OCI-LY3 (cell line): ENCODE measurements at regions not wholly inside any gene's neighbourhood (a gene's known extent, or its start where the extent isn't known, plus 50 kb on each side); places are given as distances from the start of the nearest gene placed in this dataset.

Source experiments
- H2AFZ ChIP-seq: fragments of 200-600, 300-600 bp; shearing (Covaris generic); 2 replicates; pipeline ENCODE4 v1.6.0; 2014; ENCODE audit warnings: antibody characterized with exemption, low read depth, low read length
- H3K27ac ChIP-seq: fragments of 200-600, 300-600 bp; sonication (generic); 2 replicates; pipeline ENCODE4 v1.5.1; 2014; ENCODE audit warnings: mild to moderate bottlenecking, low read length, moderate library complexity, mixed read lengths
- H3K27me3 ChIP-seq: fragments of 200-600, 300-600 bp; sonication (generic); 2 replicates; pipeline ENCODE4 v1.6.1; 2014; ENCODE audit warnings: low read depth, low read length, mixed read lengths
- H3K36me3 ChIP-seq: fragments of 200-600, 300-600 bp; sonication (generic); replicated peaks from 2 replicates; pipeline ENCODE3; 2014; ENCODE audit warnings: low read depth, low read length, mixed read lengths
- H3K4me1 ChIP-seq: fragments of 300-600, 200-600 bp; sonication (generic); 2 replicates; pipeline ENCODE4 v1.6.1; 2014; ENCODE audit warnings: low read length, mixed read lengths
- H3K4me2 ChIP-seq: fragments of 200-600, 300-600 bp; sonication (generic); 2 replicates; pipeline ENCODE4 v1.6.1; 2014; ENCODE audit warnings: low read length, mixed read lengths
- H3K4me3 ChIP-seq: fragments of 300-600, 200-600 bp; sonication (generic); 2 replicates; pipeline ENCODE4 v1.5.1; 2014; ENCODE audit warnings: antibody characterized with exemption, mild to moderate bottlenecking, low read length, moderate library complexity
- H3K79me2 ChIP-seq: fragments of 300-600, 200-600 bp; shearing (Covaris generic); 2 replicates; pipeline ENCODE4 v1.6.1; 2014; ENCODE audit warnings: mild to moderate bottlenecking, low read length, mixed read lengths
- H3K9ac ChIP-seq: fragments of 300-600, 200-600 bp; shearing (Covaris generic); 2 replicates; pipeline ENCODE4 v1.6.0; 2014; ENCODE audit warnings: mild to moderate bottlenecking, low read length, moderate library complexity
- H3K9me3 ChIP-seq: fragments of 200-600, 300-600 bp; shearing (Covaris generic); 2 replicates; pipeline ENCODE4 v1.6.1; 2014; ENCODE audit warnings: low read length, mixed read lengths; ENCODE audit not compliant: insufficient read depth
- H4K20me1 ChIP-seq: fragments of 200-600, 300-600 bp; sonication (generic); 2 replicates; pipeline ENCODE4 v1.6.1; 2016; ENCODE audit warnings: low read length, mixed read lengths; ENCODE audit not compliant: insufficient read depth
- EZH2phosphoT487 ChIP-seq: fragments of 200-600 bp; shearing (Covaris generic); IDR thresholded peaks from 2 replicates; pipeline ENCODE4 v1.6.1; 2018; ENCODE audit warnings: antibody characterized with exemption, mixed run types, low read depth
- TF ChIP-seq, protein P1 (sequence below): fragments of 200-600, 300-600 bp; sonication (generic); IDR thresholded peaks from 2 replicates; pipeline ENCODE4 v1.5.1; 2014; ENCODE audit warnings: antibody characterized with exemption, low read length, low read depth

DNA sequence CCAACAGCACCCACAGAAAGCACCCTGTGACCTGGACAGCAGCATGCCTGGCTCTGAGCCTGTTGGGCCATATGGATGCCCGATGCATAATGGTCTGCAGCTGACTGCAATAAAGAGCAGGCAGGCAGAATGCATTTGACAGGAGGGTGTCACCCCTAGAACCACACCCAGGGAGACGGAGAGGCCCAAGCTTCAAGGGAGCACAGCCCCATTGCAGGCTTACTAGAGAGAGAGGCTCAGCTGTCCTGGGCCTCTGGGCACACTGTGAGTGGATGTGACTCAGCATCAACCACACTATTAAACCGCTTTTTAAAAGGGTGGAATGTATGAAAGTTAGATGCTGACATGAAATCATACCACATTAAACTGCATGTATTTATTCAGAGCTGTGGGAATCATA, 365.3 kb downstream of the CTTN start:
- no peaks in the 10 kb centered on the region for H3K4me1 ChIP-seq
- no peak for TF ChIP-seq EZH2phosphoT487
- TF ChIP-seq, protein P1, sequence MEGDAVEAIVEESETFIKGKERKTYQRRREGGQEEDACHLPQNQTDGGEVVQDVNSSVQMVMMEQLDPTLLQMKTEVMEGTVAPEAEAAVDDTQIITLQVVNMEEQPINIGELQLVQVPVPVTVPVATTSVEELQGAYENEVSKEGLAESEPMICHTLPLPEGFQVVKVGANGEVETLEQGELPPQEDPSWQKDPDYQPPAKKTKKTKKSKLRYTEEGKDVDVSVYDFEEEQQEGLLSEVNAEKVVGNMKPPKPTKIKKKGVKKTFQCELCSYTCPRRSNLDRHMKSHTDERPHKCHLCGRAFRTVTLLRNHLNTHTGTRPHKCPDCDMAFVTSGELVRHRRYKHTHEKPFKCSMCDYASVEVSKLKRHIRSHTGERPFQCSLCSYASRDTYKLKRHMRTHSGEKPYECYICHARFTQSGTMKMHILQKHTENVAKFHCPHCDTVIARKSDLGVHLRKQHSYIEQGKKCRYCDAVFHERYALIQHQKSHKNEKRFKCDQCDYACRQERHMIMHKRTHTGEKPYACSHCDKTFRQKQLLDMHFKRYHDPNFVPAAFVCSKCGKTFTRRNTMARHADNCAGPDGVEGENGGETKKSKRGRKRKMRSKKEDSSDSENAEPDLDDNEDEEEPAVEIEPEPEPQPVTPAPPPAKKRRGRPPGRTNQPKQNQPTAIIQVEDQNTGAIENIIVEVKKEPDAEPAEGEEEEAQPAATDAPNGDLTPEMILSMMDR, result no peak

DNA sequence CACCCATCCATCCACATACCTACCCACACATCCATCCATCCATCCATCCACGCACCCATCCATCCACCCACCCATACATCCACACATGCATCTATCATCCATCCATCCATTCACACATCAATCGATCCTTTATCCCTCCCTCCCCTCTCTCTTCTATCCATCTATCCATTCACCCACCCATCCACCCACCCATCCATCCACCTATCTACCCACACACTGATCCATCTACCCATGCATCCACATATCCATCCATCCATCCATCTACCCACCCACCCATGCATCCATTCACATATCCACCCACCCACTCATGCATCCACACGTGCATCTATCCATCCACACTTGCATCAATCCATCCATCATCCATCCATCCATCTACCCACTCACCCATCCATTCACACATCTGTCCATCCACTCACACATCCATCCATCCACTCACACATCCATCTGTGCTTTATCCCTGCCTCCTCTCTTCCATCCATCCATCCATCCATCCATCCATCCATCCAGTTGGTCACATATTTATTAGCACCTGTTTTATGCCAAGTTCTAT, 366.1 kb downstream of the CTTN start:
- H4K20me1 ChIP-seq, result no peaks in the 10 kb centered on the region
- H3K9me3 ChIP-seq, result no peaks in the 10 kb centered on the region
- H3K4me2 ChIP-seq, result no peak overlapping the region
- TF ChIP-seq, protein P1, result no peak
- no peak for TF ChIP-seq EZH2phosphoT487
- no peak overlapping the region for H3K27ac ChIP-seq
- peaks cover 11% of the 10 kb centered on the region for H3K27me3 ChIP-seq
- H3K4me3 ChIP-seq, result no peak overlapping the region
- no peaks in the 10 kb centered on the region for H3K36me3 ChIP-seq
- no peaks in the 10 kb centered on the region for H3K79me2 ChIP-seq
- H2AFZ ChIP-seq, result no peak overlapping the region
- no peaks in the 10 kb centered on the region for H3K4me1 ChIP-seq
- no peak overlapping the region for H3K9ac ChIP-seq

More for the DNA sequence above, 365.3 kb downstream of the CTTN start:
- Histone ChIP-seq H3K27me3 (peaks cover 12% of the 10 kb centered on the region), H3K79me2 (no peaks in the 10 kb centered on the region), H3K9me3 (no peaks in the 10 kb centered on the region), H2AFZ (no peak overlapping the region), H3K36me3 (no peaks in the 10 kb centered on the region), H3K4me3 (no peak overlapping the region), H3K27ac (no peak overlapping the region), H4K20me1 (no peaks in the 10 kb centered on the region), H3K4me2 (no peak overlapping the region), H3K9ac (no peak overlapping the region)

DNA sequence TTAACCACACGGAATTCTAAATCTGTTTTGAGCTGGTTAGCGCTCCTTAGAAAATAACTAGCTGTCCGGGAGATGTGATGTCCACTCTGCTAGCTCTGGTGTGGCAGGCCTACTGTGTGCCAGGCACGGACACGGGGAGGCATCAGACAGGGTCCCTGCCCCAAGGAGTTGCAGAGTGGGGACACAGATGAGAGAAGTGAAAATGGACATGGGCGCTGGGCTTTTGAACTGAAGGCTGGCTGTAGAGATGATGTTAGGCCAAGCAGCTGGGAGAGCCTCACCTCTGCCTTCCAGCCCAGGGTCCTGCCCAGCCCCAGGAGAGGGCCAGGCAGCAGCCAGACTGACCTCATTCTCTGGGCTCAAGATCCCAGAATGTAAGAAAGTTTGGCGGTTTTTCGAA, 368.6 kb downstream of the CTTN start:
- no peaks in the 10 kb centered on the region for H3K9me3 ChIP-seq
- TF ChIP-seq, protein P1, result no peak
- no peak for TF ChIP-seq EZH2phosphoT487
- no peak overlapping the region for H2AFZ ChIP-seq
- H3K9ac ChIP-seq, result no peak overlapping the region
- H3K4me3 ChIP-seq, result no peak overlapping the region
- H3K27ac ChIP-seq, result no peak overlapping the region
- no peaks in the 10 kb centered on the region for H3K4me1 ChIP-seq
- no peaks in the 10 kb centered on the region for H3K36me3 ChIP-seq
- H4K20me1 ChIP-seq, result no peaks in the 10 kb centered on the region
- no peaks in the 10 kb centered on the region for H3K79me2 ChIP-seq
- H3K27me3 ChIP-seq, result peaks cover 4% of the 10 kb centered on the region; the same call in 1 of the 2 replicates
- H3K4me2 ChIP-seq, result no peak overlapping the region

DNA sequence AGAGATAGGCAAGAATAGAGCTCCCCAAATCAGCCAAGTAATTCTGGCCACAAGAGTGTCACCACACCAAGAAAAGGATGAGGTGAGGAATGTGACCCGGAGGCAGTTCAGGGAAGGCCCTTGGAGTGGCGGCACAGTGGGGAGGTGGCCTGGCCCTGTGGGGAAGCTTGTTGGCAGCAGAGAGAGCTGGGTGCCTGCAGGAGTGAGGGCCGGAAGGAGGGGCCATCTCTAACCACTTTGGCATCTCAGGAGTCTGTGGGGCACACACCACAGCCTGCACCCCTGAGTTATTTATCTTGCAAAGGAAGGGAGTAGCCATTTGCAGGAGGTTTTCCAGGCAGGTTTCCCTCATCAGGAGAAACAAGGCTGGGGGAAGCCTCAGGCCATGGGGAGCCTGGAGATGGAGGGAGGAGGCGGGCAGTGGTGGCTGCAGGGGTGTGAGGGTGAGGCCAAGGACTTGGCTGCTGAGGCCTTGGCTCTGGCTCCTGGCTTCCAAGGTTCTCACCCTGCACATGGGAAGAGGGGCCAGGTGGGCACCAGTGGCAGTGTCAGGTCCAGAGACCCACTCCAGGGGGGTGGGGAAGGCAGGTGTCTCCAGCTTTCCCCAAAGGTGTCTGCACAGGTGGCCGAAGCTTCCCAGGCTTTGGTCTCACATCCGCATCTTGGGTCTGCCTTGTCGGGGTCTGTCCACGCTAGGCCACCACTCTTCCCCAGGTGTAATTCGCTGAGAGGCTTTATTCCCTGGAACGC, 370.2 kb downstream of the CTTN start:
- H3K79me2 ChIP-seq, result no peaks in the 10 kb centered on the region
- H3K36me3 ChIP-seq, result no peaks in the 10 kb centered on the region
- H2AFZ ChIP-seq, result no peak overlapping the region
- H3K27ac ChIP-seq, result no peak overlapping the region
- H3K4me1 ChIP-seq, result no peaks in the 10 kb centered on the region
- H3K4me2 ChIP-seq, result no peak overlapping the region
- H3K9me3 ChIP-seq, result no peaks in the 10 kb centered on the region
- H3K27me3 ChIP-seq, result peaks cover 4% of the 10 kb centered on the region
- H3K4me3 ChIP-seq, result no peak overlapping the region
- H4K20me1 ChIP-seq, result no peaks in the 10 kb centered on the region
- H3K9ac ChIP-seq, result no peak overlapping the region
- TF ChIP-seq, protein P1, result no peak
